Ishikawa (cell line): ENCODE measurements at regions not wholly inside any gene's neighbourhood (a gene's known extent, or its start where the extent isn't known, plus 50 kb on each side); places are given as distances from the start of the nearest gene placed in this dataset.

Experiments used
- CEBPB ChIP-seq: IDR thresholded peaks from 2 replicates; pipeline ENCODE4 v1.6.1; 2012
- CREB1 ChIP-seq: IDR thresholded peaks from 2 replicates; pipeline ENCODE4 v1.6.1; 2012; ENCODE audit warnings: low read depth
- EGR1 ChIP-seq: IDR thresholded peaks from 2 replicates; pipeline ENCODE4 v1.6.1; 2012
- EP300 ChIP-seq: IDR thresholded peaks from 2 replicates; pipeline ENCODE4 v1.6.1; 2012; ENCODE audit warnings: borderline replicate concordance
- FOXM1 ChIP-seq: IDR thresholded peaks from 2 replicates; pipeline ENCODE4 v1.6.1; 2012; ENCODE audit warnings: low read depth, borderline replicate concordance
- MAX ChIP-seq: IDR thresholded peaks from 2 replicates; pipeline ENCODE4 v1.6.1; 2012
- NFIC ChIP-seq: IDR thresholded peaks from 2 replicates; pipeline ENCODE4 v1.6.1; 2012
- RAD21 ChIP-seq: IDR thresholded peaks from 2 replicates; pipeline ENCODE4 v1.6.1; 2012; ENCODE audit warnings: low read depth
- REST ChIP-seq: IDR thresholded peaks from 2 replicates; pipeline ENCODE4 v1.6.1; 2012; ENCODE audit warnings: low read depth, mild to moderate bottlenecking
- TAF1 ChIP-seq: IDR thresholded peaks from 2 replicates; pipeline ENCODE4 v1.6.1; 2012; ENCODE audit warnings: low read depth, mild to moderate bottlenecking
- TCF12 ChIP-seq: IDR thresholded peaks from 2 replicates; pipeline ENCODE4 v1.6.1; 2012; ENCODE audit warnings: low read depth
- TEAD4 ChIP-seq: IDR thresholded peaks from 2 replicates; pipeline ENCODE4 v1.6.1; 2012
- USF1 ChIP-seq: IDR thresholded peaks from 2 replicates; pipeline ENCODE4 v1.6.1; 2012
- YY1 ChIP-seq: IDR thresholded peaks from 2 replicates; pipeline ENCODE4 v1.6.1; 2012; ENCODE audit warnings: low read depth
- ZBTB7A ChIP-seq: IDR thresholded peaks from 2 replicates; pipeline ENCODE4 v1.6.1; 2012; ENCODE audit warnings: low read depth

DNA sequence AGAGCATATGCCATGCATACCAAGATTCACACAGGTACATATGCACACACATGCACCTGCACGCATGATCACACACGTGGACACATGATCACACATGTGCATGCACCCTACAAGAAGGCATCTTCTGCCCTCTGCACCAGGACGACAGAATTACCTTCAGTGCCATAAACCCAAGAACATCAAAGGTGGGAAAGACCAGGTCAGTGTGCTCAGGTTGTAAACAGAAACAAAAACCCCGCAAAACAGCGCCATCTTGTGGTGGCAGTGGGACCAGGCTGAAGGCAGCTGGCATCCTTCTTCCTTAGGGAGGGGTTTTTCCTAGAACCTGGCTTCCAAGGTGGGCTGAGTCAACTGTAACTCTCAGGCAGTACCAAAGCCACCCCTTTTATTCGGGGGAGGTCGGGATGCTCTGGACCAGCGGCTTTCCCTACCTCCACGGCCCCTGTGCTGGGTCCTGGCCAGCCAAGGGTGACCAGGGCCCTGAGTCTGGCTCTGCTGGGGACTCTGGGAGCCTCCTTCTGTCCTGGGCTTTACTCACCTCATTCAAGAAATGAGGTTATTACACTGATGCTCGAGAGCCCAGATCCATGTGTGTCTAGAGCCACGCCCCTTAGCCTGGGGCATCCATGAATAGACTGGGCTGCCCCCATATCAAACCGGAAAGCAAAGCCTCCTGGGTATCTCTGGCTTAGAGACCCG is 69.4 kb upstream of the FGF3 start:
- TF ChIP-seq REST (no peak), RAD21 (peak; percentile 93)

GRCh38 chr11:69889400-69890318 is 70.4 kb upstream of the FGF3 start:
- TF ChIP-seq MAX: no peak
- no peak for TF ChIP-seq TCF12
- no peak for TF ChIP-seq FOXM1
- no peak for TF ChIP-seq REST

DNA sequence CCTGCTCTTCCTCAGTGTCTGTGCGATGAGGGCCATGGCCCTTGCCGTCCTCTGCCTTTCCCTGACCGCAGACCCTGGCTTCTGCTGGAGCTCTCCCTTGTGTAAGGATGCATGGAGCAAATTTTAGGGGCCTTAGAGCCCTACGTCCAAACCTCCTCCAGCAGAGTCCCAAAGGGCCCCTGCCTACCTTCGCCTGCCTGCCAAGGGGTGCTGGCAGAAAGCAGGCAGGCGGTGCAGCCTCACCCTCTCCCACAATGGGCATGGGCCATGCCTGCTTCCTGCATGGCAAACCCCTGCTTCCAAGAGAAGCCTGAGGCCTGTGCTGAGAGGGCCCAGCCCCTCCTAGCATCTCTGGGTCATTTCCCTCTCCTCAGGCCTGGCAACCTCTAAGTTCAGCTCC is 71.3 kb upstream of the FGF3 start:
- no peak for TF ChIP-seq CREB1
- TF ChIP-seq CEBPB: no peak
- TF ChIP-seq MAX: no peak
- TF ChIP-seq EP300: no peak
- TF ChIP-seq FOXM1: no peak
- TF ChIP-seq TCF12: no peak
- no peak for TF ChIP-seq TEAD4
- TF ChIP-seq ZBTB7A: no peak
- no peak for TF ChIP-seq YY1
- TF ChIP-seq REST: no peak
- TF ChIP-seq USF1: no peak
- no peak for TF ChIP-seq EGR1
- TF ChIP-seq RAD21: no peak
- TF ChIP-seq TAF1: no peak
- no peak for TF ChIP-seq NFIC

DNA sequence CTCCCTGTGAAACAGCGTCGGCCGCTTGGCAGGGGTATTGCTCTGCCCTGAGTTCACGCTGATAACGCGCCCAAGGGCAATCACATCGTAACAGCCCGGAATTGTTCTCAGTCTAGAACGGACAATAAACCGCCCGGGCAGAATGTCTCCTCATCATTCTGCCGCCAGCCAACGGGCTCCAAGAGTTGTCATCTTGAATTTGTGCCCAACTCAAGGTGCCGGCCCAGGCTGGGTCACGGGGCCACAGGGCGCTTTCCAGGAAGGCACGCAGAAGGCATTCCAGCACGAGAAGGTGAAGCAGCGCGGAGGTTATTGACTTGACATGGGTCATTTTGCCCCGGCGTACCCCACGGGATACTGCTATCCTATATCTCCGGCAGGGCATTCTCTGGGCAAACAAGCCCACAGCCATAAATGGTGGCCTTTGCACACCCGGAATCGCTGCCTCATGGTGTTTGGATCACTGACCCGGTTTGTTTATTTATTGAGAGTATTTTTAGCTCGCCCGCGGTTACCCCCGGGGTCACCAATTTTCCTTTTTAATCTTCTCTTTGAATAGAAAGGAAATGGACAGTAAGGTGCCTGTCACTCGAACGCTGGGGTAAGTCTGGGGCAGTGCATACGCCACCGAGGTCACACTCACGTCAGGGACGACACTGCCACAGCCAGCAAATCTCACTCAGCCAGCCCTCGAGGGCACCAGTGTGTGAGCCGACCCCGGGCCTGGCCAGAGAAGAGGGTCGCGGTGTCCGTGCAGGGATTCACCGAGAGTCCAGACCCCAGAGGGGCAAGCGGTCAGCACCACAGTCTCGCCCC is 72.4 kb upstream of the FGF3 start:
- no peak for TF ChIP-seq FOXM1
- no peak for TF ChIP-seq USF1
- TF ChIP-seq RAD21: no peak
- TF ChIP-seq EGR1: no peak
- TF ChIP-seq REST: no peak
- no peak for TF ChIP-seq TCF12
- no peak for TF ChIP-seq ZBTB7A
- TF ChIP-seq EP300: no peak
- no peak for TF ChIP-seq MAX
- no peak for TF ChIP-seq YY1
- TF ChIP-seq TAF1: no peak
- TF ChIP-seq CEBPB: no peak
- TF ChIP-seq CREB1: no peak
- TF ChIP-seq NFIC: no peak
- no peak for TF ChIP-seq TEAD4
